ENCODE measurements at regions not wholly inside any gene's neighbourhood (a gene's known extent, or its start where the extent isn't known, plus 50 kb on each side); places are given as distances from the start of the nearest gene placed in this dataset.

- no peak overlapping the region for H3K4me3 ChIP-seq (ENCODE audit: low read depth, low read length)
- no peak for DNase-seq (ENCODE audit: low read depth)
- TF ChIP-seq CTCF (IDR thresholded peaks at IDR 0.05; ENCODE audit: insufficient read depth, low read length) = no peak
These were observed 227.6 kb downstream of the UTP18 start for GRCh38 chr17:51487947-51488346.

- H3K4me3 ChIP-seq (ENCODE audit: low read depth, low read length) = no peak overlapping the region
- no peak for DNase-seq (ENCODE audit: low read depth)
- TF ChIP-seq CTCF (IDR thresholded peaks at IDR 0.05; ENCODE audit: insufficient read depth, low read length) = no peak
These were observed 231.1 kb downstream of the UTP18 start for GRCh38 chr17:51491416-51491815.

- no peak for TF ChIP-seq CTCF (IDR thresholded peaks at IDR 0.05; ENCODE audit: insufficient read depth, low read length)
- no peak for DNase-seq (ENCODE audit: low read depth)
These were observed 232.9 kb downstream of the UTP18 start for GRCh38 chr17:51493206-51493605.

GRCh38 chr17:51496378-51496777 is 236.0 kb downstream of the UTP18 start:
- no peak overlapping the region for H3K4me3 ChIP-seq (ENCODE audit: low read depth, low read length)
- TF ChIP-seq CTCF (IDR thresholded peaks at IDR 0.05; ENCODE audit: insufficient read depth, low read length) = no peak

More at GRCh38 chr17:51493206-51493605, 232.9 kb downstream of the UTP18 start:
- H3K4me3 ChIP-seq (ENCODE audit: low read depth, low read length) = no peak overlapping the region

GRCh38 chr17:51499897-51500296 is 239.6 kb downstream of the UTP18 start:
- no peak for TF ChIP-seq CTCF (IDR thresholded peaks at IDR 0.05; ENCODE audit: insufficient read depth, low read length)
- no peak overlapping the region for H3K4me3 ChIP-seq (ENCODE audit: low read depth, low read length)
- DNase-seq (ENCODE audit: low read depth) = no peak

More at GRCh38 chr17:51496378-51496777, 236.0 kb downstream of the UTP18 start:
- no peak for DNase-seq (ENCODE audit: low read depth)

- no peak for TF ChIP-seq CTCF (IDR thresholded peaks at IDR 0.05; ENCODE audit: insufficient read depth, low read length)
- no peak overlapping the region for H3K4me3 ChIP-seq (ENCODE audit: low read depth, low read length)
- DNase-seq (ENCODE audit: low read depth) = no peak
These were observed 240.1 kb downstream of the UTP18 start for GRCh38 chr17:51500454-51500853.

- TF ChIP-seq CTCF (IDR thresholded peaks at IDR 0.05; ENCODE audit: insufficient read depth, low read length) = no peak
- no peak for DNase-seq (ENCODE audit: low read depth)
- no peak overlapping the region for H3K4me3 ChIP-seq (ENCODE audit: low read depth, low read length)
These were observed 245.1 kb downstream of the UTP18 start for GRCh38 chr17:51505450-51505849.
